ENCODE measurements at regions not wholly inside any gene's neighbourhood (a gene's known extent, or its start where the extent isn't known, plus 50 kb on each side); places are given as distances from the start of the nearest gene placed in this dataset.

DNA sequence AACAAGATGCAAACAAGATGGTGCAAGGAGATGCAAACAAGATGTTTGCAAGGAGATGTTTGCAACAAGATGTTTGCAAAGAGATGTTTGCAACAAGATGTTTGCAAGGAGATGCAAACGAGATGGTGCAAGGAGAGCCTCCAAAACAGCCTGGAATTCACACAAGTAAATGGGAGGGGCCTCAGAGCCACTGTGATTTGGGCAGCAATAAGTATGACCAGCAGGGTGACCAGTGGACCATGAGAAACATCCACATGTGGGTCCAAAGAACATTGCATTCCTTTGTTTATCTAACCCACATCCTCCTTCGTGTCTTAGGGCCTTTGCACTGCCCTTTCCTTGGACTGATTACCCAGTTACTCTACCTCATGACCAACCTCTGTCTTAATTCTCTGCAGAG, 162.9 kb downstream of the PLPP3 start:
- DNase-seq: no peak
- intact Hi-C loops (cut with micrococcal nuclease; ENCODE audit: unreplicated experiment): loop anchor here (10.0 kb wide), 1 partner anchor 288 kb away; no protein-coding TSS in a partner anchor
- Mint-ChIP-seq H3K4me1 (ENCODE audit: low read depth, unreplicated experiment) (peaks cover 38% of the 10 kb centered on the region), H3K36me3 (ENCODE audit: insufficient read depth, unreplicated experiment) (peaks cover 3% of the 10 kb centered on the region), H3K4me3 (ENCODE audit: low read depth, unreplicated experiment) (no peak overlapping the region), H3K27ac (ENCODE audit: unreplicated experiment) (no peak overlapping the region), H3K27me3 (ENCODE audit: unreplicated experiment) (no peaks in the 10 kb centered on the region), H3K9me3 (ENCODE audit: low read depth, unreplicated experiment) (no peaks in the 10 kb centered on the region)
- CTCF ChIA-PET: no interaction called here
- TF ChIP-seq, protein P1, sequence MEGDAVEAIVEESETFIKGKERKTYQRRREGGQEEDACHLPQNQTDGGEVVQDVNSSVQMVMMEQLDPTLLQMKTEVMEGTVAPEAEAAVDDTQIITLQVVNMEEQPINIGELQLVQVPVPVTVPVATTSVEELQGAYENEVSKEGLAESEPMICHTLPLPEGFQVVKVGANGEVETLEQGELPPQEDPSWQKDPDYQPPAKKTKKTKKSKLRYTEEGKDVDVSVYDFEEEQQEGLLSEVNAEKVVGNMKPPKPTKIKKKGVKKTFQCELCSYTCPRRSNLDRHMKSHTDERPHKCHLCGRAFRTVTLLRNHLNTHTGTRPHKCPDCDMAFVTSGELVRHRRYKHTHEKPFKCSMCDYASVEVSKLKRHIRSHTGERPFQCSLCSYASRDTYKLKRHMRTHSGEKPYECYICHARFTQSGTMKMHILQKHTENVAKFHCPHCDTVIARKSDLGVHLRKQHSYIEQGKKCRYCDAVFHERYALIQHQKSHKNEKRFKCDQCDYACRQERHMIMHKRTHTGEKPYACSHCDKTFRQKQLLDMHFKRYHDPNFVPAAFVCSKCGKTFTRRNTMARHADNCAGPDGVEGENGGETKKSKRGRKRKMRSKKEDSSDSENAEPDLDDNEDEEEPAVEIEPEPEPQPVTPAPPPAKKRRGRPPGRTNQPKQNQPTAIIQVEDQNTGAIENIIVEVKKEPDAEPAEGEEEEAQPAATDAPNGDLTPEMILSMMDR (IDR thresholded peaks at IDR 0.05; ENCODE audit: unreplicated experiment): no peak
- no TSS peak for BruUV-seq (replicated peaks)

DNA sequence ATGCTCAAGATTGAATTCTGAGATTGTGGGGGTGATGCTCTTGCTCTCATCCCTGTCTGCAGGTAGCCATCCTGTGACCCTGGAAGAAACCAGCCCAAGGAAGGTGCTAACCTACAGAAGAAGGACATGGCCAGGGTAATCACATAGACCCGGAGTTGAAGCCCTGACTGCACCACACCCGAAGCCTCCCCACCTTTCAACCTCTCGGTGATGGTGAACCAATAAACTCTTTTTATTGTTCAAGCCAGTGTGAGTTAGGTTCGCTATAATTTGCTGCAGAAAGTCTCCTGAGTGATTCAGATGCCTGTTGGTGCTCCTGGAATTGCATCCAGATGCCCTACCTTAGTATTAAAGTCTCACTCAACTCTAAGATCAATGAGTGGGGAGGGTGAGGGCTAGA, 163.6 kb downstream of the PLPP3 start:
- H3K4me1 Mint-ChIP-seq (ENCODE audit: low read depth, unreplicated experiment): peaks cover 32% of the 10 kb centered on the region
- BruUV-seq (replicated peaks): no TSS peak
- peak overlapping the region; percentile 56 for H3K27ac Mint-ChIP-seq (ENCODE audit: unreplicated experiment)
- peaks cover 3% of the 10 kb centered on the region for H3K36me3 Mint-ChIP-seq (ENCODE audit: insufficient read depth, unreplicated experiment)
- no peaks in the 10 kb centered on the region for H3K9me3 Mint-ChIP-seq (ENCODE audit: low read depth, unreplicated experiment)
- intact Hi-C loops (cut with micrococcal nuclease; ENCODE audit: unreplicated experiment): loop anchor here (10.0 kb wide), 1 partner anchor 289 kb away; no protein-coding TSS in a partner anchor
- no peaks in the 10 kb centered on the region for H3K27me3 Mint-ChIP-seq (ENCODE audit: unreplicated experiment)
- H3K4me3 Mint-ChIP-seq (ENCODE audit: low read depth, unreplicated experiment): no peak overlapping the region
- TF ChIP-seq, protein P1 (IDR thresholded peaks at IDR 0.05; ENCODE audit: unreplicated experiment): no peak
- no peak for DNase-seq
- CTCF ChIA-PET: no interaction called here

DNA sequence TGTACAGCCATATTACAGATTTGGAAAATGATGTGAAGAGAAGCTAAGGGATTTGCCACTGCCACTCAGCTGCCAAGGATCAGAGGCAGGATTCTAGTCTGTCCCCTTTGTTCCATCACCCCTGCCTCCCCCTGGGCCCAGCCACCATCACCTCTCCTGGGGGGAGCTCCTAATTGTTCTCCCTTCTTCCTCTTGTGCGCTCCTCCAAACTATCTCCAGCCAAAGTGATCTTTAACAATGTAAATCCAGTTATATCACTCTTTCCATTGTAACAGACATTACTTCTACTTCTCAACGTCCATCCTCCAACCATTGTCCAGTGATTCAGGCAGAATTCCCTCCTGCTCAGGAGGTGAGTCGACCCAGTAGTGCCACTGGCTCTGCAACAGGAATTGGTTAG, 164.1 kb downstream of the PLPP3 start:
- no TSS peak for BruUV-seq (replicated peaks)
- H3K4me3 Mint-ChIP-seq (ENCODE audit: low read depth, unreplicated experiment): peak overlapping the region; percentile 31
- CTCF ChIA-PET: interaction anchor here (0.8 to 1.2 kb wide), 3 partner anchors 10 to 169 kb away, joined by 3 to 4 read pairs (median 4); no protein-coding TSS in a partner anchor

GRCh38 chr1:56414728-56415224, 164.6 kb downstream of the PLPP3 start:
- CTCF ChIA-PET: interaction anchor here (0.8 to 1.2 kb wide), 4 partner anchors 9 to 170 kb away, joined by 3 to 4 read pairs (median 4); no protein-coding TSS in a partner anchor
- peaks cover 3% of the 10 kb centered on the region for H3K36me3 Mint-ChIP-seq (ENCODE audit: insufficient read depth, unreplicated experiment)
- intact Hi-C loops (cut with micrococcal nuclease; ENCODE audit: unreplicated experiment): loop anchor here (5.0 to 10.0 kb wide), 2 partner anchors 103 to 290 kb away; no protein-coding TSS in a partner anchor
- H3K4me1 Mint-ChIP-seq (ENCODE audit: low read depth, unreplicated experiment): peaks cover 32% of the 10 kb centered on the region
- no peaks in the 10 kb centered on the region for H3K9me3 Mint-ChIP-seq (ENCODE audit: low read depth, unreplicated experiment)
- BruUV-seq (replicated peaks): no TSS peak
- peak overlapping the region; percentile 56 for H3K27ac Mint-ChIP-seq (ENCODE audit: unreplicated experiment)
- H3K27me3 Mint-ChIP-seq (ENCODE audit: unreplicated experiment): no peaks in the 10 kb centered on the region
- TF ChIP-seq, protein P1 (IDR thresholded peaks at IDR 0.05; ENCODE audit: unreplicated experiment): no peak
- peak; percentile 62 for DNase-seq
- peak overlapping the region; percentile 31 for H3K4me3 Mint-ChIP-seq (ENCODE audit: low read depth, unreplicated experiment)

More for the DNA sequence above, 164.1 kb downstream of the PLPP3 start:
- no peaks in the 10 kb centered on the region for H3K27me3 Mint-ChIP-seq (ENCODE audit: unreplicated experiment)
- intact Hi-C loops (cut with micrococcal nuclease; ENCODE audit: unreplicated experiment): loop anchor here (10.0 kb wide), 1 partner anchor 290 kb away; no protein-coding TSS in a partner anchor
- no peak for DNase-seq
- peaks cover 3% of the 10 kb centered on the region for H3K36me3 Mint-ChIP-seq (ENCODE audit: insufficient read depth, unreplicated experiment)
- peaks cover 32% of the 10 kb centered on the region for H3K4me1 Mint-ChIP-seq (ENCODE audit: low read depth, unreplicated experiment)
- no peaks in the 10 kb centered on the region for H3K9me3 Mint-ChIP-seq (ENCODE audit: low read depth, unreplicated experiment)
- H3K27ac Mint-ChIP-seq (ENCODE audit: unreplicated experiment): peak overlapping the region; percentile 56
- TF ChIP-seq, protein P1 (IDR thresholded peaks at IDR 0.05; ENCODE audit: unreplicated experiment): no peak

Measured in Calu3 (cell line).